Breast epithelium (tissue), 4 donors: ENCODE measurements at regions not wholly inside any gene's neighbourhood (a gene's known extent, or its start where the extent isn't known, plus 50 kb on each side); places are given as distances from the start of the nearest gene placed in this dataset.

Experiments
- DNase-seq, 2 donors: peaks; one replicate each; pipeline ENCODE4 v3.0.0-alpha.2; 2019; ENCODE audit warnings: low spot score in 2 of 2
- H3K27ac ChIP-seq, 2 donors: fragments of 200-600 bp; sonication (generic) in 1 of 2; one replicate each; pipeline ENCODE4 v1.5.1; 2016 to 2019; ENCODE audit warnings: mild to moderate bottlenecking in 1 of 2
- H3K27me3 ChIP-seq, 2 donors: fragments of 200-600 bp; sonication (generic) in 1 of 2; one replicate each; pipeline versions ENCODE4 v1.5.1 to v1.6.0; 2017 to 2019; ENCODE audit warnings: control low read depth in 1 of 2, mild to moderate bottlenecking in 1 of 2
- H3K36me3 ChIP-seq: fragments of 200-600 bp; one replicate; pipeline ENCODE4 v1.5.1; 2019
- H3K4me1 ChIP-seq, 2 donors: fragments of 200-600 bp; sonication (generic); one replicate each; pipeline ENCODE4 v1.5.1; 2016 to 2019; ENCODE audit warnings: control low read depth in 1 of 2
- H3K4me3 ChIP-seq, 3 donors: fragments of 200-600 bp; sonication (generic); 1 replicate in 2 of 3; 2 replicates in 1 of 3; pipeline ENCODE4 v1.5.1; 2016 to 2019; ENCODE audit warnings: mild to moderate bottlenecking in 3 of 3, moderate library complexity in 2 of 3
- H3K9me3 ChIP-seq, 2 donors: fragments of 200-600 bp; sonication (generic) in 1 of 2; one replicate each; pipeline ENCODE4 v1.5.1; 2016 to 2019; ENCODE audit warnings: control low read depth in 1 of 2
- CTCF ChIP-seq, 3 donors: fragments of 450-650 bp; IDR thresholded peaks; one replicate each; pipeline ENCODE4 v1.5.1; 2016 to 2017; ENCODE audit warnings: antibody characterized with exemption in 3 of 3, mild to moderate bottlenecking in 3 of 3, moderate library complexity in 3 of 3
- POLR2A ChIP-seq: fragments of 450-650 bp; IDR thresholded peaks from one replicate; pipeline ENCODE4 v1.6.1; 2016; ENCODE audit warnings: antibody characterized with exemption, mild to moderate bottlenecking, moderate library complexity
- POLR2AphosphoS5 ChIP-seq, 3 donors: sonication (generic); formaldehyde crosslinking; IDR thresholded peaks; one replicate each; pipeline ENCODE4 v1.6.1; 2017; ENCODE audit warnings: antibody characterized with exemption in 3 of 3
- intact Hi-C: fragments of 100-400 bp; cut with DNase I; formaldehyde crosslinking; loops from one replicate; pipeline ENCODE4 v1.15.1; 2023; ENCODE audit warnings: low total_unique reads

GRCh38 chr10:78502210-78502936 is 468.7 kb downstream of the RPS24 start:
- H3K36me3 ChIP-seq = no peaks in the 10 kb centered on the region
- TF ChIP-seq CTCF (IDR thresholded peaks at IDR 0.05) (no peak), POLR2AphosphoS5 (IDR thresholded peaks at IDR 0.05) (no peak), POLR2A (no peak)
- no peaks in the 10 kb centered on the region for H3K27me3 ChIP-seq
- no peak for DNase-seq
- no peaks in the 10 kb centered on the region for H3K4me1 ChIP-seq
- no peak overlapping the region for H3K4me3 ChIP-seq
- no peak overlapping the region for H3K27ac ChIP-seq
- no peaks in the 10 kb centered on the region for H3K9me3 ChIP-seq
- intact Hi-C loops = no loop called here

GRCh38 chr10:78504181-78504580 is 470.5 kb downstream of the RPS24 start:
- TF ChIP-seq POLR2A (no peak), POLR2AphosphoS5 (IDR thresholded peaks at IDR 0.05) (no peak), CTCF (IDR thresholded peaks at IDR 0.05) (no peak)
- no peak overlapping the region for H3K27ac ChIP-seq
- H3K4me3 ChIP-seq = no peak overlapping the region
- H3K9me3 ChIP-seq = no peaks in the 10 kb centered on the region
- no peaks in the 10 kb centered on the region for H3K27me3 ChIP-seq
- DNase-seq = no peak
- intact Hi-C loops = no loop called here
- H3K36me3 ChIP-seq = no peaks in the 10 kb centered on the region
- H3K4me1 ChIP-seq = no peaks in the 10 kb centered on the region

GRCh38 chr10:78505657-78506056 is 472.0 kb downstream of the RPS24 start:
- Histone ChIP-seq H3K27me3 (no peaks in the 10 kb centered on the region), H3K4me3 (no peak overlapping the region), H3K36me3 (no peaks in the 10 kb centered on the region), H3K27ac (no peak overlapping the region), H3K4me1 (no peaks in the 10 kb centered on the region), H3K9me3 (no peaks in the 10 kb centered on the region)
- DNase-seq = no peak
- TF ChIP-seq CTCF (IDR thresholded peaks at IDR 0.05) = no peak
- TF ChIP-seq POLR2AphosphoS5 (IDR thresholded peaks at IDR 0.05) = no peak
- TF ChIP-seq POLR2A = no peak
- intact Hi-C loops = no loop called here

GRCh38 chr10:78506614-78507013 is 473.0 kb downstream of the RPS24 start:
- no peak overlapping the region for H3K4me3 ChIP-seq
- intact Hi-C loops = no loop called here
- no peaks in the 10 kb centered on the region for H3K9me3 ChIP-seq
- H3K27ac ChIP-seq = no peak overlapping the region
- H3K27me3 ChIP-seq = no peaks in the 10 kb centered on the region
- no peak for TF ChIP-seq POLR2AphosphoS5 (IDR thresholded peaks at IDR 0.05)
- no peak for TF ChIP-seq POLR2A
- no peak for TF ChIP-seq CTCF (IDR thresholded peaks at IDR 0.05)
- no peak for DNase-seq
- no peaks in the 10 kb centered on the region for H3K4me1 ChIP-seq
- H3K36me3 ChIP-seq = no peaks in the 10 kb centered on the region

- intact Hi-C loops = no loop called here
- H3K36me3 ChIP-seq = no peaks in the 10 kb centered on the region
- DNase-seq = no peak
- H3K27ac ChIP-seq = no peak overlapping the region
- H3K4me1 ChIP-seq = no peaks in the 10 kb centered on the region
- H3K27me3 ChIP-seq = no peaks in the 10 kb centered on the region
- H3K4me3 ChIP-seq = no peak overlapping the region
- no peaks in the 10 kb centered on the region for H3K9me3 ChIP-seq
- no peak for TF ChIP-seq POLR2A
- TF ChIP-seq POLR2AphosphoS5 (IDR thresholded peaks at IDR 0.05) = no peak
- TF ChIP-seq CTCF (IDR thresholded peaks at IDR 0.05) = no peak
Observed at GRCh38 chr10:78507510-78508160, 474.0 kb downstream of the RPS24 start.
